Astrocyte (in vitro differentiated cells and primary cell): ENCODE measurements at regions not wholly inside any gene's neighbourhood (a gene's known extent, or its start where the extent isn't known, plus 50 kb on each side); places are given as distances from the start of the nearest gene placed in this dataset.

ENCODE experiments used
- DNase-seq: peaks from one replicate; pipeline ENCODE4 v3.0.0-alpha.2; 2010; ENCODE audit warnings: low read depth
- FAIRE-seq: peaks from 2 replicates; lab custom pipeline; 2011; peaks lifted over from hg19 to GRCh38; lab: Jason Lieb, UNC
- H2AFZ ChIP-seq: 2 replicates; pipeline ENCODE4 v1.6.0; 2012; ENCODE audit warnings: low read depth, low read length, inconsistent platforms
- H3K27ac ChIP-seq: 2 replicates; pipeline ENCODE4 v1.5.1; 2011; ENCODE audit warnings: low read depth, low read length, inconsistent platforms
- H3K27me3 ChIP-seq: 2 replicates; pipeline ENCODE4 v1.6.0; 2011; ENCODE audit warnings: low read length, inconsistent platforms; ENCODE audit not compliant: insufficient read depth
- H3K36me3 ChIP-seq: 2 replicates; pipeline ENCODE4 v1.5.1; 2011; ENCODE audit warnings: low read length, inconsistent platforms; ENCODE audit not compliant: insufficient read depth
- H3K4me1 ChIP-seq: 2 replicates; pipeline ENCODE4 v1.5.1; 2011; ENCODE audit warnings: low read length, inconsistent platforms; ENCODE audit not compliant: insufficient read depth
- H3K4me2 ChIP-seq: 2 replicates; pipeline ENCODE4 v1.6.0; 2012; ENCODE audit warnings: low read length, inconsistent platforms
- H3K4me3 ChIP-seq: 2 replicates; pipeline ENCODE4 v1.5.1; 2011; ENCODE audit warnings: low read depth, mild to moderate bottlenecking, low read length, inconsistent platforms; ENCODE audit not compliant: insufficient read depth
- H3K79me2 ChIP-seq: 2 replicates; pipeline ENCODE4 v1.6.0; 2012; ENCODE audit warnings: mild to moderate bottlenecking, low read length, inconsistent platforms; ENCODE audit not compliant: insufficient read depth
- H3K9ac ChIP-seq: 2 replicates; pipeline ENCODE4 v1.6.0; 2012; ENCODE audit warnings: mild to moderate bottlenecking, low read length, inconsistent platforms
- H3K9me3 ChIP-seq: 2 replicates; pipeline ENCODE4 v1.5.1; 2012; ENCODE audit warnings: low read depth, mild to moderate bottlenecking, low read length, inconsistent platforms; ENCODE audit not compliant: insufficient read depth
- H4K20me1 ChIP-seq: 2 replicates; pipeline ENCODE4 v1.6.0; 2012; ENCODE audit warnings: low read length, inconsistent platforms; ENCODE audit not compliant: insufficient read depth
- H3K27ac Mint-ChIP-seq: one replicate; pipeline ENCODE4 v1.8.0; 2021; ENCODE audit warnings: mild to moderate bottlenecking, mixed read lengths; ENCODE audit not compliant: unreplicated experiment
- H3K27me3 Mint-ChIP-seq: one replicate; pipeline ENCODE4 v1.8.0; 2021; ENCODE audit warnings: low read depth, mixed read lengths; ENCODE audit not compliant: unreplicated experiment
- H3K36me3 Mint-ChIP-seq: one replicate; pipeline ENCODE4 v1.8.0; 2021; ENCODE audit warnings: low read depth, mixed read lengths; ENCODE audit not compliant: unreplicated experiment
- H3K4me1 Mint-ChIP-seq: one replicate; pipeline ENCODE4 v1.8.0; 2021; ENCODE audit warnings: low read depth, mixed read lengths; ENCODE audit not compliant: unreplicated experiment
- H3K4me3 Mint-ChIP-seq: one replicate; pipeline ENCODE4 v1.8.0; 2021; ENCODE audit warnings: mild to moderate bottlenecking, moderate library complexity, mixed read lengths; ENCODE audit not compliant: unreplicated experiment
- H3K9me3 Mint-ChIP-seq: one replicate; pipeline ENCODE4 v1.8.0; 2021; ENCODE audit warnings: mild to moderate bottlenecking, mixed read lengths; ENCODE audit not compliant: unreplicated experiment
- CTCF ChIP-seq: IDR thresholded peaks from 2 replicates; pipeline ENCODE4 v1.5.1; 2011; ENCODE audit warnings: low read depth, mild to moderate bottlenecking, inconsistent platforms, low read length, moderate library complexity; ENCODE audit not compliant: insufficient read depth
- EZH2 ChIP-seq: IDR thresholded peaks from 2 replicates; pipeline ENCODE4 v1.6.1; 2012; ENCODE audit warnings: mild to moderate bottlenecking, low read length, inconsistent platforms; ENCODE audit not compliant: insufficient read depth

GRCh38 chr6:759729-760128 lies 66.8 kb upstream of the EXOC2 start:
- no peaks in the 10 kb centered on the region for H3K36me3 ChIP-seq
- no peak for DNase-seq
- H3K4me2 ChIP-seq: no peak overlapping the region
- TF ChIP-seq CTCF: no peak
- no peak for TF ChIP-seq EZH2
- H3K27me3 ChIP-seq: no peaks in the 10 kb centered on the region
- peaks cover 9% of the 10 kb centered on the region for H3K9me3 Mint-ChIP-seq
- FAIRE-seq: no peak
- no peak overlapping the region for H3K4me3 ChIP-seq
- H2AFZ ChIP-seq: no peak overlapping the region
- no peaks in the 10 kb centered on the region for H3K79me2 ChIP-seq
- H4K20me1 ChIP-seq: no peaks in the 10 kb centered on the region
- H3K4me1 Mint-ChIP-seq: no peaks in the 10 kb centered on the region
- H3K27me3 Mint-ChIP-seq: peaks cover 16% of the 10 kb centered on the region
- H3K4me3 Mint-ChIP-seq: no peak overlapping the region
- no peak overlapping the region for H3K9ac ChIP-seq
- H3K27ac ChIP-seq: no peak overlapping the region
- no peaks in the 10 kb centered on the region for H3K4me1 ChIP-seq
- H3K27ac Mint-ChIP-seq: no peak overlapping the region
- H3K9me3 ChIP-seq: no peaks in the 10 kb centered on the region
- H3K36me3 Mint-ChIP-seq: peaks cover 5% of the 10 kb centered on the region

- H3K4me3 ChIP-seq: no peak overlapping the region
- Mint-ChIP-seq H3K4me3 (no peak overlapping the region), H3K27ac (no peak overlapping the region), H3K4me1 (peaks cover 8% of the 10 kb centered on the region), H3K36me3 (peaks cover 5% of the 10 kb centered on the region), H3K9me3 (peaks cover 9% of the 10 kb centered on the region), H3K27me3 (no peaks in the 10 kb centered on the region)
- no peaks in the 10 kb centered on the region for H3K79me2 ChIP-seq
- H3K36me3 ChIP-seq: no peaks in the 10 kb centered on the region
- H3K9ac ChIP-seq: no peak overlapping the region
- no peaks in the 10 kb centered on the region for H3K4me1 ChIP-seq
- no peak overlapping the region for H2AFZ ChIP-seq
- H3K27me3 ChIP-seq: no peaks in the 10 kb centered on the region
- H4K20me1 ChIP-seq: no peaks in the 10 kb centered on the region
- H3K9me3 ChIP-seq: no peaks in the 10 kb centered on the region
- no peak for DNase-seq
- no peak for FAIRE-seq
- H3K4me2 ChIP-seq: no peak overlapping the region
- H3K27ac ChIP-seq: no peak overlapping the region
- TF ChIP-seq EZH2 (no peak), CTCF (no peak)
Measured at GRCh38 chr6:756224-756623, 63.3 kb upstream of the EXOC2 start.

- Histone ChIP-seq H3K27ac (no peak overlapping the region), H3K4me2 (no peak overlapping the region), H3K9ac (no peak overlapping the region), H3K27me3 (no peaks in the 10 kb centered on the region), H4K20me1 (no peaks in the 10 kb centered on the region), H3K36me3 (no peaks in the 10 kb centered on the region), H2AFZ (no peak overlapping the region), H3K9me3 (no peaks in the 10 kb centered on the region), H3K4me1 (no peaks in the 10 kb centered on the region), H3K79me2 (no peaks in the 10 kb centered on the region), H3K4me3 (no peak overlapping the region)
- Mint-ChIP-seq H3K4me1 (peaks cover 8% of the 10 kb centered on the region), H3K9me3 (peaks cover 8% of the 10 kb centered on the region), H3K4me3 (no peak overlapping the region), H3K27ac (no peak overlapping the region), H3K36me3 (peaks cover 2% of the 10 kb centered on the region), H3K27me3 (peaks cover 2% of the 10 kb centered on the region)
- DNase-seq (no peak), FAIRE-seq (no peak)
- TF ChIP-seq CTCF (no peak), EZH2 (no peak)
Measured at GRCh38 chr6:754202-754601, 61.3 kb upstream of the EXOC2 start.
